SK-N-SH treated with all-trans-retinoic acid at 6 μM for 48 hours (cell line): ENCODE measurements at regions not wholly inside any gene's neighbourhood (a gene's known extent, or its start where the extent isn't known, plus 50 kb on each side); places are given as distances from the start of the nearest gene placed in this dataset.

Experiments
- ESRRG ChIP-seq: fragments of 250-450 bp; sonication (Bioruptor Pico); IDR thresholded peaks from 2 replicates; pipeline ENCODE4 v1.6.1; 2021; ENCODE audit warnings: mild to moderate bottlenecking
- TCF4 ChIP-seq: fragments of 250-450 bp; sonication (Bioruptor Pico); IDR thresholded peaks from 2 replicates; pipeline ENCODE4 v1.8.0; 2021; ENCODE audit warnings: mild to moderate bottlenecking, moderate library complexity, borderline replicate concordance
- ZNF70 ChIP-seq: fragments of 450-650 bp; formaldehyde crosslinking; IDR thresholded peaks from 2 replicates; pipeline ENCODE4 v1.5.0; 2020; ENCODE audit warnings: mild to moderate bottlenecking, moderate library complexity

- no peak for TF ChIP-seq TCF4 (CRISPR knock-in tag)
- TF ChIP-seq ESRRG (CRISPR knock-in tag), result no peak
- no peak for TF ChIP-seq ZNF70
Observed at GRCh38 chr15:31151301-31152233, 50.0 kb upstream of the TRPM1 start.
